NCI-H1436 (cell line): ENCODE measurements at regions not wholly inside any gene's neighbourhood (a gene's known extent, or its start where the extent isn't known, plus 50 kb on each side); places are given as distances from the start of the nearest gene placed in this dataset.
"Not testable (repeated sequence)": the region's sequence is repeated elsewhere in the genome, so short reads cannot be mapped to it uniquely, and the experiment has no call there.

Source experiments
- DNase-seq: peaks from one replicate; lab custom pipeline; 2025; lab: John Stamatoyannopoulos, UW

DNA sequence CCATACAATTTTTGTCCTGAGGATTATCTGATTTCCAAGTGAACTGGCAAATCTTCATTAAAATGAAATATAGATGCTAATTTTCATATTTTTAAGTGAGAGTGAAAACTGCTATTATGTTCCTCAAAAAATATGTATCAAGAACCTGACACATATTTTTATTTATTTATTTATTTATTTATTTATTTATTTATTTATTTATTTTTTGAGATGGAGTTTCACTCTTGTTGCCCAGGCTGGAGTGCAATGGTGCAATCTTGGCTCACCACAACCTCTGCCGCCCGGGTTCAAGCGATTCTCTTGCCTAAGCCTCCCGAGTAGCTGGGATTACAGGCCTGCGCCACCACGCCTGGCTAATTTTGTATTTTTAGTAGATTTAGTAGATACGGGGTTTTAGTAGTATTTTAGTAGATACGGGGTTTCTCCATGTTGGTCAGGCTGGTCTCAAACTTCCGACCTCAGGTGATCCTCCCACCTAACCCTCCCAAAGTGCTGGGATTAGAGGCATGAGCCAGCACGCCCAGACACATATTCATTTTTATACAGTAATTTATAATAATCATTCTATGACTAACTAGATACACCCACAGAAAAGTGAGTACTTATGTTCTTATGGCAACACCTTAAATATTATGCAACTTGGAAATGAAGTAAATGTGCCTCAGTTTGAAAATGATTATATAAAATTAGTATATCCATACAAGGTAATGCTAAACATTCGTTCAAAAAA is 248.3 kb downstream of the CDH7 start:
- not testable (repeated sequence) for DNase-seq

DNA sequence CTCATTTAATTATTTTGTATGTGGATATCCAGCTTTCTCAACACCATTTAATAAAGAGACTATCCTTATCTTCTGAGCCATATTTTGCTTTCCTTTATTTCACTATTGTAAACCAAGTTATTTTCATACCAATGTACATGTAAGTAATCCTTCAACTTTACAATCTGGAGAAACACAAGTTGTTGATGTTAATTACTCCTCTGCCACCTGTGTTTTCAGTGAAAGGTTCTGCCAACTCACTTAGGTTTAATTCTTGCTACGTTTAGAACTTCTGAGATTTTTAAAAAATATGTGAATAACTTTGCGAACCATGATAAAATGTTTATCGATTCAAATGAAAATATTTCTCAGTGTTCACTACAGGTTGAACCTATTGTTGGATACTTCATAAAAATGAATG is 244.4 kb downstream of the CDH7 start:
- DNase-seq, result no peak

DNA sequence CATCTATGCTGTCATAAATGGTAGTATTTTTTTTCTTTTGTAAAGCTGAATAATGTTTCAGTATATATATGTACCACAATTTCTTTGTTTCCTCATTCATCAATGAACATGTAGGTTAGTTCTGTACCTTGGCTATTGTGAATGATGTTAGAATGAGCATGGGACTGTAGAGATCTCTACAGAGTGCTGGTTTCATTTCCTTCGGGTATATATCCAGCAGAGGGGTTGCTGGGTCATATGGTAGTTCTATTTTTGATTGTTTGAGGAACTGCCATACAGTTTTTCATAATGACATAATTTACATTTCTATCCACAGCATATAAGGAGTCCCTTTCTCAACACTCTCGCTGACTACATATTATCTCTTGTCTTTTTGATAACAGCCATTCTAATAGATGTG is 243.5 kb downstream of the CDH7 start:
- DNase-seq, result no peak

GRCh38 chr18:65990944-65991708 is 240.3 kb downstream of the CDH7 start:
- peak; percentile 31 for DNase-seq

GRCh38 chr18:65990174-65990690 is 239.4 kb downstream of the CDH7 start:
- DNase-seq, result no peak

- no peak for DNase-seq
These were observed 238.2 kb downstream of the CDH7 start for GRCh38 chr18:65988972-65989371.

GRCh38 chr18:65988386-65988785 is 237.6 kb downstream of the CDH7 start:
- DNase-seq, result no peak

GRCh38 chr18:65983750-65984149 is 232.9 kb downstream of the CDH7 start:
- no peak for DNase-seq

DNA sequence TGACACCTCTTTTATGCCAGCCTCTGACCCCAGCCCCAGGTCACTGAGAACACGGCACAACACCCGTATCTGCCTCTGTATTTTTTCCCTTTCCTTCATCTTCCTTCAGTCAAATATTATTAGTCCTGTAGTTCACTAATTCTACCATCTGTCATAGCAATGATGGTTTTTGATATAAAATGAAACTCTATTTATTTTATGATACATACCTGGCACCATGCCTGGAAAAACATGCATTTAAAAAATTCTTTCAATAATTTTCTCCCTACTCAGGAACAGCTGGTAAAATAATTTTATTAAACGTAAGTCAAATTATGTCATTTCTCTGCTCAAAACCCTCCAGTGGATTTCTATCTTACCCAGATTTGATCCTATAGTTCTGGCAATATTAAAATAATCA is 224.7 kb downstream of the CDH7 start:
- no peak for DNase-seq

GRCh38 chr18:65974758-65975157 is 223.9 kb downstream of the CDH7 start:
- no peak for DNase-seq

DNA sequence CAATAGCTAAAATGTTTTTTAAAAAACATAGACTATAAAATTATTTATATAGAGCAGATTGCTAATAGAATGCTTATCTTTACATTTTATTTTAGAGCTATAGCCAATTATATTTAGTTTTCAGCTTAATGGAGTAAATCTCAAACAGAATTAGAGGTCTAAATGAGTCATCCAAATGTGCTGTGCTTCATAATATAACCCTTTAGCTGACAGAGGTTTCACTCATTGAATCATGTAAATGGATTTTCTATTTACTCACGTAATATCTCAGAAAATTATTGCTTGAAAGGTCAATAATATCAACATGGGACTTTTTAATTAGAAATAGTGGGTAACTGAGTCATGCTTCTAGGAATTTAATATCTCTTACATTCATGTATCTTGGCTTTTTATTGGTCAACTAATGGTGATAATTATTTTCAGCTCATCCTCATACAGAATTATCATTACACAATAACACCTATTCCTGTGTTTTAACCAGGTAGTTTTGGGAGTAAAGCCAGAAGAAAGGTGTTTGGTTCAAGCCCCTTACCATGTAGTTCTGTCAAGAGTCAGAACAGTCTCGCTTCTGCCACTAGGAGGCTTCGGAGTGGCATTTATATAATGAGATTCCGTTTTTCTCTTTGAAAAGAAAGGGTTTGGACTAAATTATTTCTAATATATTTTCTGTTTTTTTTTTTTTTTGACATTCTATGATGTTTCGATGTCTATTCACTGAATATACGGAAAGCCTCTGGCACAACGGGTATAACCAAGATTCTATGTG is 217.6 kb downstream of the CDH7 start:
- no peak for DNase-seq

DNA sequence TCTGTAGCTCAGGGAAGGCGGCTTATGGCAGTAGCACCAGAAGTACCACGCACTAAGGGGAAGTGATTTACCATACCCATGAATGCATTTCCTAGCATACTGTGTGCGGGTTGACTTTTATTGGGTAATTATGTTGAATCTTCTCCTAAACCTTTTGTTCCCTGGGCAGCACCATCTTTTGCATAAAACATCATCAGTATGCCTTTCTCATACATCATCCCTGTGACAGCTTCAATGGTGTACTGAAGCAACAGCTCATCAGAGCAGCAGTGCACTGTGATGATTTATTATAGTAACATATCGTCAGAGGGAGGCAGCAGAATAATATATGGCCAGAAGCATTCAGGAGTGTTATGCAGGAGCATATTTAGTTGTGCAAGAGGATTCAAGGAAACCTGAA is 204.9 kb downstream of the CDH7 start:
- no peak for DNase-seq

- DNase-seq, result no peak
These were observed 203.6 kb downstream of the CDH7 start for GRCh38 chr18:65954372-65954771.

DNA sequence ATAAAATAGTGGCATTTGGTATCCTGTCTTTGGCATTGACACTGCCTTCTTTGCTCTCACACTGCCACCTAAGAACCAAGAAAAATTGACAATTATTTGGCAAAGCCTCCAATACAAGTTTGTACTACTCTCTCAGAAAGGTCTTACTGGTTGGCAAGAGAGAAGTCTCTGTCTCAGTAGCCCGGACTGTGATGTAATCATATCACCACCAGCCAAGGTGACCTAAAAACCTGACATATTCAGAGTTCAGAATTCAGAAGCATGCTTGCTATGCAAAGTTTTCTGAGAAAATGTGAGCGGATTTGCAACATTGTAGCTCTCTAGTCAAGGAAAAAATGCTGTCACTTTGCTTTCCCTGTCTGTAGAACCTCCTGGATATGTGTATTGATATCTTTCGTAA is 196.0 kb downstream of the CDH7 start:
- no peak for DNase-seq

DNA sequence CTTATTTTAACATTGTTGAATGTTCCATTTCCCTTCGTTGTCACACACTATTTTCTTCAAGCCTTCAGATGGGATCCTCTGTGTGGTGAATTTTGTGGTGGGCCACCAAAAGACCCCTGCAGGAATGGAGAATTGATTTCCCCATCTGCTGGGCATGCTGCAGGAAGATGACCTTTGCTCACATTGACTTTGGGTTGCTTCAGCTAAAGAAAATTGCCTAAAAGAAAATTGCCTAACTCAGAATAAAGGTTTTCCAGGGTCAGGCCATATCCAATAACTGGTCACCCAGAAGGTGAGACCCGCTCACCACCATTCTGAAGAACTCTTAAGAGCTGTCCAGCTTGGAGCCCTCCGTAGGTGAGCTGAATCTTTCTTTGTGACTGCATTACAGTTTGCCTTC is 192.5 kb downstream of the CDH7 start:
- no peak for DNase-seq

DNA sequence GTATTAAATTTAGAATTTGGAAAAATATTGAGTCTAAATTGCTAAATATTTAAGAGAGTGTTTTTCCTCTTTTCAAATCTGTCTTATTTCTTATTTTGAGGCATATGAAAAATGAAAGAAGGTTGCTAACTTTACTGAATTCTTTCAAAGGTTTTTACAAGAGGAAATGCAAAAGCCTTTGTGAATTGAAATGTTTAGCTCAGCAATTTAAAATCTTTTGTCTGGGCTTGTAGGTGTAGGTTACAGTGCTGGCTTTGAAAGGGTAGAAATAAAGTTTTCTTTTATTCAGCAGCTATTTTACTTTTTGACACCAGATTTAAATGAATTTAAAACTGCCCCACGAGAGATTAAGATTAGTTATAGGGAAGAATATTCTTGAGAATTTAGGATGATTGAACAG is 192.0 kb downstream of the CDH7 start:
- DNase-seq, result no peak

DNA sequence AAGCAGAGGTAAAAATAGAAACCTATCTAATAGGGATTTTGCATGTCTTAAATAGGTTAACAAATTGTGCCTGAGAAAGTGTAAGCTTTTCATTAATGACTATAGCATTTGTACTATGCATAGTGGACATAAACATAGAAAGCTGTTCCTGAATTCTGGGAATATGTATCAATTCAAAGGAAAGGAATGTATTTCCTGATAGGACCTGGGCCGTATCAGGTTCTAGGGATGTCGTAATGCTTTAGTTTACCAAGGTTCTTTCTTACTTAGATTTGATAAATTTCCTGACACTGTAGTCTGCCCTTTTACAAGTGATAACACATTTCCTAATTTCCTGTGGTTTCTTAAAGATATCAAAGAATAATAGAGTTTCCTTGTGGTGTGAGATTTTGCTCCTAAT is 191.3 kb downstream of the CDH7 start:
- DNase-seq, result no peak

GRCh38 chr18:65941482-65941881 is 190.7 kb downstream of the CDH7 start:
- DNase-seq, result no peak
